RWPE2 (cell line): ENCODE measurements at regions not wholly inside any gene's neighbourhood (a gene's known extent, or its start where the extent isn't known, plus 50 kb on each side); places are given as distances from the start of the nearest gene placed in this dataset.

Source experiments
- ATAC-seq: fragments of 200-7000 bp; cut with Tn5 transposase; 3 replicates; pipeline ENCODE4 v1.9.1; 2021; ENCODE audit warnings: low read depth
- DNase-seq: peaks from one replicate; pipeline ENCODE4 v3.0.0-alpha.2; 2020; ENCODE audit warnings: low spot score
- H3K27ac ChIP-seq: fragments of 450-650 bp; 2 replicates; pipeline ENCODE4 v1.5.1; 2017; ENCODE audit warnings: mild to moderate bottlenecking; ENCODE audit not compliant: poor library complexity, severe bottlenecking
- H3K27me3 ChIP-seq: fragments of 250-450 bp; sonication (Bioruptor Pico); 2 replicates; pipeline ENCODE4 v1.5.1; 2021; ENCODE audit warnings: mild to moderate bottlenecking, moderate library complexity; ENCODE audit not compliant: insufficient read depth, poor library complexity, severe bottlenecking
- H3K36me3 ChIP-seq: fragments of 250-450 bp; sonication (Bioruptor Pico); 2 replicates; pipeline ENCODE4 v1.5.1; 2020; ENCODE audit warnings: low read depth, mild to moderate bottlenecking, moderate library complexity
- H3K4me1 ChIP-seq: fragments of 250-450 bp; sonication (Bioruptor Pico); 2 replicates; pipeline ENCODE4 v1.5.1; 2021; ENCODE audit warnings: mild to moderate bottlenecking, moderate library complexity; ENCODE audit not compliant: insufficient read depth, poor library complexity, severe bottlenecking
- H3K4me3 ChIP-seq: fragments of 250-450 bp; sonication (Bioruptor Pico); 2 replicates; pipeline ENCODE4 v1.5.1; 2021; ENCODE audit warnings: mild to moderate bottlenecking, moderate library complexity; ENCODE audit not compliant: severe bottlenecking
- H3K9me3 ChIP-seq: fragments of 250-450 bp; sonication (Bioruptor Pico); 2 replicates; pipeline ENCODE4 v1.5.1; 2021; ENCODE audit warnings: mild to moderate bottlenecking, moderate library complexity; ENCODE audit not compliant: severe bottlenecking
- TF ChIP-seq, protein P1 (sequence below): fragments of 450-650 bp; IDR thresholded peaks from one replicate; pipeline ENCODE4 v1.5.1; 2017; ENCODE audit warnings: mild to moderate bottlenecking, moderate library complexity; ENCODE audit not compliant: poor library complexity, severe bottlenecking

DNA sequence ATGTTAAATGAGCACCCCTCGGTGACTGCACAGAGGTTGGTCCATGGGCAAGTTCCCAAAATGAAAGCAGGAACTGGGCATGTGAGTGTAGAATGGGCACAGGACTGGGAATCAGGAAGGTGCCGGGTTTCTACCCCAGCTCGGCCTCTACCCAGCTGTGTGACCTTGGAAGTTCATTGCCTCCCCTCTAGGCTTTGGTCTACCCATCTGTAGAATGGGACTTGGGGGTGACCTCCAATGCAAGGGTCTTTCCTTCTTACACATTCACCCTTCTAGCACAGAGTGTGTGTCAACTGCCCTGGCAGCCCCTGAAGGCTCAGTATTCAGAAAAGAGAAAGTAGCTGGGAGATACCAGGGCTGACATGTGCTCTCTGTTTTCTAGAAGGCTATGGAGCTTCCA is 72.3 kb upstream of the PIAS1 start:
- Histone ChIP-seq H3K36me3 (no peaks in the 10 kb centered on the region), H3K27ac (no peak overlapping the region), H3K27me3 (no peaks in the 10 kb centered on the region), H3K4me3 (no peak overlapping the region), H3K9me3 (no peaks in the 10 kb centered on the region), H3K4me1 (no peaks in the 10 kb centered on the region)
- TF ChIP-seq, protein P1, sequence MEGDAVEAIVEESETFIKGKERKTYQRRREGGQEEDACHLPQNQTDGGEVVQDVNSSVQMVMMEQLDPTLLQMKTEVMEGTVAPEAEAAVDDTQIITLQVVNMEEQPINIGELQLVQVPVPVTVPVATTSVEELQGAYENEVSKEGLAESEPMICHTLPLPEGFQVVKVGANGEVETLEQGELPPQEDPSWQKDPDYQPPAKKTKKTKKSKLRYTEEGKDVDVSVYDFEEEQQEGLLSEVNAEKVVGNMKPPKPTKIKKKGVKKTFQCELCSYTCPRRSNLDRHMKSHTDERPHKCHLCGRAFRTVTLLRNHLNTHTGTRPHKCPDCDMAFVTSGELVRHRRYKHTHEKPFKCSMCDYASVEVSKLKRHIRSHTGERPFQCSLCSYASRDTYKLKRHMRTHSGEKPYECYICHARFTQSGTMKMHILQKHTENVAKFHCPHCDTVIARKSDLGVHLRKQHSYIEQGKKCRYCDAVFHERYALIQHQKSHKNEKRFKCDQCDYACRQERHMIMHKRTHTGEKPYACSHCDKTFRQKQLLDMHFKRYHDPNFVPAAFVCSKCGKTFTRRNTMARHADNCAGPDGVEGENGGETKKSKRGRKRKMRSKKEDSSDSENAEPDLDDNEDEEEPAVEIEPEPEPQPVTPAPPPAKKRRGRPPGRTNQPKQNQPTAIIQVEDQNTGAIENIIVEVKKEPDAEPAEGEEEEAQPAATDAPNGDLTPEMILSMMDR, result no peak
- ATAC-seq, result no peak
- DNase-seq, result no peak

DNA sequence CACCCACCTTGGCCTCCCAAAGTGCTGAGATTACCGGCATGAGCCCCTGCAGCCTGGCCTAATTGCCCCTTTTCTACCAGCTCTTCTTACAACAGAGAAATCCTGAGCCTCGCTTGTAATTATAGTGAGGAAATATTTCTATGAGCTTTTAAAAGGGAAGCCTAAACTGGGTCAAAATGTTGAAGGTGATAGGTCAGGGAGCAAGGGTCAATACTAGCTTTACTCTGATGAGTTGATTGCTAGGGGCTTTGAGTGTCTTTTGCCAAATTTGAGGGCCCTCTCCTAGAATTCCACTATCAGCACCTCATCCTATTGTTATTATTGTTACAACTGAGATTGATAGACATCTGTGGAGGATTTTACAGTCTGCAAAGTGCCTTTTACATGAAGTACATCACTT is 62.4 kb upstream of the PIAS1 start:
- Histone ChIP-seq H3K9me3 (no peaks in the 10 kb centered on the region), H3K4me3 (no peak overlapping the region), H3K27me3 (no peaks in the 10 kb centered on the region), H3K4me1 (no peaks in the 10 kb centered on the region), H3K27ac (no peak overlapping the region), H3K36me3 (no peaks in the 10 kb centered on the region)
- ATAC-seq (no peak), DNase-seq (no peak)
- TF ChIP-seq, protein P1, result no peak

DNA sequence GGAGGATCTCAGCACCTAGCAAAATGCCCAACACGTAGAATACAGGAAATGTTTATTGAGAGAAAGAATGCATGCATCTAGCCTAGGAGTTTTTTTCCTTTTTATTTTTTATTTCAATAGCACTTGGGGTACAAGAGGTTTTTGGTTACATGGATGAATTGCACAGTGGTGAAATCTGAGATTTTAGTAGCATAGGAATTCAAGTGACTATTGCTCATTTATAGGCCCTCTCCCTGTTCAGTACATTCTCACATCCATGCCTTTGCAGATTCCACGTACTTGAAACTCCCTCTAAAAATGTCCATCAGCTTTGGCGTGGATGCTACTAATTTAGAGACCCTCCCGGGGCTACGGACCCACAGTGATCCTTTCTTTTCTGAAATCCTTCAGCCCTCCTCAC is 61.7 kb upstream of the PIAS1 start:
- DNase-seq, result no peak

DNA sequence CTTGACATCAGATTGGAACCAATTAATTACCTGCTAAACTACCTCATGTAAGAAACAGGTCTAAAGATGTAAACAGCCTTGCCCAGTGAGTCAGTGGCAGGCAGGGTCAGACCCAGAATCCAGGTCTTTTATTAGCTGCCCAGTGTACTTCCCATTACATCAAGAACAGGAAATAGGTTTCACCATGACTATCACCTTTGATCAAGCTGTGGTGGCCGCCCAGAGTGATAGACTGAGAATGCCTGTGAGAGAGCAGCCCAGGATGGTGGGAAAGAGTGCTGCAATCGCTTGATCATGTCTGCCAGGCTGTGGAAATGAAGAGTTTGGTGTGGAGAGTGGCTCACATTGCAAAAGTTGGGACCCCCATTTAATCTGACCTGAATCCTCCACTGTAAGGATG is 61.3 kb upstream of the PIAS1 start:
- TF ChIP-seq, protein P1, result no peak
- H3K9me3 ChIP-seq, result no peaks in the 10 kb centered on the region
- H3K27me3 ChIP-seq, result no peaks in the 10 kb centered on the region
- DNase-seq (no peak), ATAC-seq (peak; percentile 84)
- no peak overlapping the region for H3K27ac ChIP-seq
- peaks cover 2% of the 10 kb centered on the region for H3K4me1 ChIP-seq
- H3K4me3 ChIP-seq, result no peak overlapping the region
- H3K36me3 ChIP-seq, result no peaks in the 10 kb centered on the region

More for the DNA sequence above, 61.7 kb upstream of the PIAS1 start:
- no peak overlapping the region for H3K4me3 ChIP-seq
- TF ChIP-seq, protein P1, result no peak
- no peaks in the 10 kb centered on the region for H3K4me1 ChIP-seq
- no peaks in the 10 kb centered on the region for H3K27me3 ChIP-seq
- no peak for ATAC-seq
- no peaks in the 10 kb centered on the region for H3K36me3 ChIP-seq
- H3K9me3 ChIP-seq, result no peaks in the 10 kb centered on the region
- H3K27ac ChIP-seq, result no peak overlapping the region

DNA sequence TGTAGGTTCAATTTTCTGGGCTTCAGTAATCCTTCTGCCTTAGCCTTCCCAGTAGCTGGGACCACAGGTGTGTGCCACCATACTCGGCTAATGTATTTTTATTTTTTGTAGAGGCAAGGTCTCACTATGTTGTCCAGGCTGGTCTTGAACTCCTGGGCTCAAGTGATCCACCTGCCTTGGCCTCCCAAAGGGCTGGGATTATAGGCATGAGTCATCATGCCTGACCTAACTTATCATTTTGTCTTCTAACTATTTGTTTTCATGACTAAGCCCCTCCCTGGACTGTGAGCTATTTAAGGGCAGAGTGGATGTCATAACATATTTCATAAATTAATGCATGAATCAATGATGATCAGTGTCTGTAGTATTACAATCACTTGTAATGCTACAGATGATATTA is 56.1 kb upstream of the PIAS1 start:
- H3K4me3 ChIP-seq, result no peak overlapping the region
- ATAC-seq (peak; percentile 85), DNase-seq (no peak)
- peaks cover 21% of the 10 kb centered on the region for H3K4me1 ChIP-seq
- no peaks in the 10 kb centered on the region for H3K36me3 ChIP-seq
- H3K9me3 ChIP-seq, result no peaks in the 10 kb centered on the region
- H3K27me3 ChIP-seq, result no peaks in the 10 kb centered on the region
- TF ChIP-seq, protein P1, result no peak
- H3K27ac ChIP-seq, result peak overlapping the region; percentile 82
